Natural killer cell (primary cell): ENCODE measurements at regions not wholly inside any gene's neighbourhood (a gene's known extent, or its start where the extent isn't known, plus 50 kb on each side); places are given as distances from the start of the nearest gene placed in this dataset.

Experiments
- ATAC-seq, 3 donors: fragments of 150-1000 bp in 2 of 3; fragments of 200-7000 bp in 1 of 3; cut with Tn5 transposase; 1 replicate in 1 of 3; 2 replicates in 2 of 3; pipeline ENCODE4 v1.10.0; 2021; ENCODE audit warnings: mild to moderate bottlenecking in 2 of 3, moderate library complexity in 2 of 3
- DNase-seq, 2 donors: peaks; one replicate each; pipeline versions ENCODE4 v3.0.0 to v3.0.0-alpha.2; 2013 to 2021; ENCODE audit warnings: mixed read lengths in 1 of 2
- H3K27ac ChIP-seq: one replicate; pipeline ENCODE4 v1.5.1; 2013; ENCODE audit warnings: mild to moderate bottlenecking, low read length
- H3K27me3 ChIP-seq: one replicate; pipeline ENCODE4 v1.6.1; 2013; ENCODE audit warnings: low read length; ENCODE audit not compliant: control insufficient read depth, insufficient read depth
- H3K36me3 ChIP-seq: one replicate; pipeline ENCODE4 v1.6.1; 2013; ENCODE audit warnings: low read length; ENCODE audit not compliant: control insufficient read depth, insufficient read depth
- H3K4me1 ChIP-seq: one replicate; pipeline ENCODE4 v1.6.1; 2013; ENCODE audit warnings: low read length; ENCODE audit not compliant: control insufficient read depth, insufficient read depth
- H3K4me3 ChIP-seq: one replicate; pipeline ENCODE4 v1.5.1; 2013; ENCODE audit warnings: low read length
- H3K9me3 ChIP-seq: one replicate; pipeline ENCODE4 v1.6.1; 2013; ENCODE audit warnings: low read length; ENCODE audit not compliant: control insufficient read depth, insufficient read depth
- H3K27ac Mint-ChIP-seq, 2 donors: one replicate each; pipeline ENCODE4 v1.8.0; 2022; ENCODE audit warnings: mild to moderate bottlenecking in 2 of 2, mixed read lengths in 2 of 2, moderate library complexity in 1 of 2
- H3K27me3 Mint-ChIP-seq, 2 donors: one replicate each; pipeline ENCODE4 v1.8.0; 2022; ENCODE audit warnings: low read depth in 2 of 2, mixed read lengths in 2 of 2
- H3K36me3 Mint-ChIP-seq: one replicate; pipeline ENCODE4 v1.8.0; 2022; ENCODE audit warnings: mixed read lengths
- H3K4me1 Mint-ChIP-seq, 2 donors: one replicate each; pipeline ENCODE4 v1.8.0; 2022; ENCODE audit warnings: mixed read lengths in 2 of 2
- H3K4me3 Mint-ChIP-seq: one replicate; pipeline ENCODE4 v1.8.0; 2022; ENCODE audit warnings: mild to moderate bottlenecking, moderate library complexity, mixed read lengths
- H3K9me3 Mint-ChIP-seq, 2 donors: one replicate each; pipeline ENCODE4 v1.8.0; 2022; ENCODE audit warnings: mixed read lengths in 2 of 2
- CTCF ChIP-seq: fragments of 200-600 bp; IDR thresholded peaks from one replicate; pipeline ENCODE4 v1.8.0; 2022; ENCODE audit warnings: antibody characterized with exemption
- WGBS: methylation state at CpG from one replicate; pipeline ENCODE4 v1.1.7; 2013; ENCODE audit warnings: missing lambda C conversion rate; ENCODE audit not compliant: insufficient coverage; 5-methylcytosine and 5-hydroxymethylcytosine counted together
- intact Hi-C: fragments of 100-400 bp; cut with micrococcal nuclease; formaldehyde crosslinking; loops from one replicate; pipeline ENCODE4 v1.14.2; 2022

DNA sequence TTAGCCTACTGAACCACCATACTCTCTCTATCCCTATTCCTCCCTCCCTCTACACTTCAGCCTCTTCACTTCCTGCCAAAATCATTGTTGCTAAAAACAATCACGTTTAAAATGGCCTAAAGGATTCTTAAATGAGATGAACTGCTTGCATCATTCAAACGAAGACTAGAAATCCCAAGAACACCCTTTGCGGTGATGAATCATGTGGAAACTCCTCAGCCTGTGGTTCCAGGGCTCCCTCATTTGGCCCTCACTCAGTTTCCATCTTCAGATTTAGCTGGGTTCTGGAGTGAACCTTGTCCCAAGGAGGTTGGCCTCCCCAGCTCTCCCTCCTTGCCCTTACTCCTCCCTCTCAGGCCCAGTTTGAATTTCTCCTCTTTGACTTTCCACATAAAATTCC is 125.6 kb upstream of the CDC42EP3 start:
- no peak overlapping the region for H3K4me3 Mint-ChIP-seq
- no peak overlapping the region for H3K27ac Mint-ChIP-seq
- 84% methylated on average over 3 of the region's 3 CpGs for whole genome bisulfite sequencing
- intact Hi-C loops = no loop called here
- Histone ChIP-seq H3K9me3 (no peaks in the 10 kb centered on the region), H3K27ac (no peak overlapping the region), H3K27me3 (no peaks in the 10 kb centered on the region), H3K4me3 (no peak overlapping the region), H3K4me1 (no peaks in the 10 kb centered on the region), H3K36me3 (no peaks in the 10 kb centered on the region)
- H3K4me1 Mint-ChIP-seq = peaks cover 9 to 17% of the 10 kb centered on the region in 2 donors
- TF ChIP-seq CTCF = no peak
- H3K9me3 Mint-ChIP-seq = no peaks in the 10 kb centered on the region
- H3K27me3 Mint-ChIP-seq = no peaks in the 10 kb centered on the region
- no peak for DNase-seq
- no peaks in the 10 kb centered on the region for H3K36me3 Mint-ChIP-seq
- no peak for ATAC-seq

GRCh38 chr2:37798315-37799005 is 126.6 kb upstream of the RMDN2 start:
- Histone ChIP-seq H3K27ac (no peak overlapping the region), H3K4me1 (no peaks in the 10 kb centered on the region), H3K4me3 (no peak overlapping the region), H3K27me3 (no peaks in the 10 kb centered on the region), H3K9me3 (no peaks in the 10 kb centered on the region), H3K36me3 (no peaks in the 10 kb centered on the region)
- intact Hi-C loops = no loop called here
- Mint-ChIP-seq H3K4me1 (peaks cover 0 to 11% of the 10 kb centered on the region in 2 donors), H3K4me3 (no peak overlapping the region), H3K9me3 (no peaks in the 10 kb centered on the region), H3K27ac (no peak overlapping the region), H3K27me3 (no peaks in the 10 kb centered on the region), H3K36me3 (no peaks in the 10 kb centered on the region)
- TF ChIP-seq CTCF = no peak
- no peak for DNase-seq
- ATAC-seq = no peak

DNA sequence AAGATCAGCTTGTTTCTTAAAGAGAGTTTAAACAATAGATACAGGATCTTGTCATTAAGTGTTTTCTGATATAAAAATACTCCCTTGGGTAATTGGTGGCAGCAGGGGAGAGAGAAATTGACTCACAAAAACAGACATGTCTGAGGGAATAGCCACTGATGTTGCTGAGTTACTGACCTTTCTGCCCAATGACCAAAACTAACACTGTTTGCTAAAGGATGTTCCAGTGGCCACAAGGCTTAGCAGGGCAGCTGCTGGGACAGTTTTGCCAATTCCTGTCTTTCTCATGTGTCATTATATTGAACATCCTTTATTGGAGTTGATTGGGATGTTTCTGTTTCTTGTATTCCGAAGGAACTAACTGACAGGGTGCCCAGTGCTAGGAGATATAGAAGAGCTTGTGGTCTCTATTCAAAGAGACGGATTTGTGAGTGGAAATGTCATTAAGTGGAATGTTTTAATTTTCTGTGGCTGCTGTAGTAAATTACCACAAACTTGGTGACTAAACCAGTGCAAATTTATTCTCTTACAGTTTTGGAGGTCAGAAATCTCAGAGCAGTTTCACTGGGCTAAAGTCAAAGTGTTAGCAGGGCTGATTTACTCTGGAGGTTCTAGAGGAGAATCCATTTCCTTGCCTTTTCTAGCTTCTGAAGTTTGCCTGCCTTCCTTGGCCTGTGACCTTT is 124.8 kb upstream of the RMDN2 start:
- H3K36me3 Mint-ChIP-seq = no peaks in the 10 kb centered on the region
- no peak for TF ChIP-seq CTCF
- intact Hi-C loops = no loop called here
- H3K4me3 Mint-ChIP-seq = no peak overlapping the region
- Histone ChIP-seq H3K27me3 (no peaks in the 10 kb centered on the region), H3K27ac (no peak overlapping the region), H3K4me1 (no peaks in the 10 kb centered on the region), H3K4me3 (no peak overlapping the region), H3K36me3 (no peaks in the 10 kb centered on the region), H3K9me3 (no peaks in the 10 kb centered on the region)
- no peaks in the 10 kb centered on the region for H3K9me3 Mint-ChIP-seq
- ATAC-seq (no peak), DNase-seq (no peak)
- no peak overlapping the region for H3K27ac Mint-ChIP-seq
- H3K4me1 Mint-ChIP-seq = peaks cover 0 to 6% of the 10 kb centered on the region in 2 donors
- H3K27me3 Mint-ChIP-seq = no peaks in the 10 kb centered on the region
- WGBS = 84% methylated on average over 2 of the region's 2 CpGs
